ENCODE measurements at regions not wholly inside any gene's neighbourhood (a gene's known extent, or its start where the extent isn't known, plus 50 kb on each side); places are given as distances from the start of the nearest gene placed in this dataset.

DNA sequence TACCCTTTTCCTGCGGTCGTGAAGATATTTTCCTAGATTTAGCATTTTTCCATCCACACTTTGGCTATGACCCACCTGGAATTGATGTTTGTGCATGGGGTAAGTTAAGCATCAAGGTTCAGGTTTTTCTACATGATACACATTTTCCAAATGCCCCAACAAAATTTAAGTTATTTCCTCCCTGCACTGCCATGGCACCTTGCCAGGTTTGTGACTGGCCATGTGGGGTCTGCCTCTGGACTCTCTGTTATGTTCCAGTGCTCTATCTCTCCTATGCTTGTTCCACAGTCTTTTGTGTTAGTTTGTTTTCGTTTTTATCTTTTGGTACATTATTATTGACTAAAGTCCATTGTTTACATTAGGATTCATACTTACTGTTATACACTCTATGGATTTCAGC is 934.3 kb downstream of the TBC1D22A start:
- Histone ChIP-seq H3K36me3 (ENCODE audit: control insufficient read depth, insufficient read depth, low read length) (no peaks in the 10 kb centered on the region), H2BK120ac (ENCODE audit: low read depth, low read length) (no peak overlapping the region), H3K27me3 (ENCODE audit: control insufficient read depth, insufficient read depth, low read length) (no peaks in the 10 kb centered on the region), H3K18ac (ENCODE audit: low read depth, low read length) (no peak overlapping the region), H3K4ac (ENCODE audit: low read depth, low read length) (no peak overlapping the region), H3K4me2 (ENCODE audit: low read depth, low read length) (no peak overlapping the region), H3K9me1 (ENCODE audit: insufficient read depth, low read length) (no peaks in the 10 kb centered on the region), H3K4me3 (ENCODE audit: insufficient read depth, low read depth, low read length) (no peak overlapping the region), H4K5ac (ENCODE audit: low read depth, low read length) (no peak overlapping the region), H2AFZ (replicated peaks; ENCODE audit: low read length, poor library complexity) (no peak overlapping the region), H3K56ac (ENCODE audit: extremely low read depth, insufficient read depth, low read length) (no peak overlapping the region), H2BK20ac (ENCODE audit: low read depth, low read length) (no peak overlapping the region), H3K27ac (ENCODE audit: insufficient read depth, low read length) (no peak overlapping the region), H4K8ac (ENCODE audit: low read depth in 2 of 2, low read length in 2 of 2) (no peak overlapping the region), H2AK9ac (replicated peaks; ENCODE audit: low read depth, low read length, poor library complexity) (no peak overlapping the region), H3K79me1 (ENCODE audit: low read depth in 1 of 2, low read length in 2 of 2) (no peaks in the 10 kb centered on the region), H4K20me1 (ENCODE audit: insufficient read depth, low read length) (no peaks in the 10 kb centered on the region), H2BK5ac (ENCODE audit: low read depth, low read length, poor library complexity, severe bottlenecking) (no peak overlapping the region), H2AK5ac (ENCODE audit: low read depth, low read length) (no peak overlapping the region), H3K4me1 (ENCODE audit: control insufficient read depth, insufficient read depth, low read length) (no peaks in the 10 kb centered on the region), H3K9me3 (ENCODE audit: control insufficient read depth, insufficient read depth, low read length) (peaks cover 20% of the 10 kb centered on the region), H3K14ac (replicated peaks; ENCODE audit: low read depth, low read length) (no peak overlapping the region), H3K9ac (ENCODE audit: low read depth, low read length) (no peak overlapping the region), H3K23ac (ENCODE audit: low read depth, low read length) (no peak overlapping the region), H2BK15ac (ENCODE audit: low read depth, low read length) (no peak overlapping the region), H4K91ac (ENCODE audit: insufficient read depth, low read depth, low read length) (no peak overlapping the region)
- DNase-seq (no peak), ATAC-seq (ENCODE audit: low read depth) (no peak)
- ChIA-PET CTCF (no interaction called here), POLR2A (ENCODE audit: unreplicated experiment) (no interaction called here)
- intact Hi-C loops (cut with micrococcal nuclease) = no loop called here
- no TSS peak for BruUV-seq (replicated peaks)
- TF ChIP-seq POLR2A (IDR thresholded peaks at IDR 0.05; ENCODE audit: low read depth, low read length) = no peak
- no peak for TF ChIP-seq RFX5 (IDR thresholded peaks at IDR 0.05; ENCODE audit: low read depth, low read length)
- no peak for TF ChIP-seq RCOR1 (IDR thresholded peaks at IDR 0.05; ENCODE audit: insufficient replicate concordance, low read length)
- TF ChIP-seq SMC3 (IDR thresholded peaks at IDR 0.05; ENCODE audit: low read depth, low read length) = no peak
- TF ChIP-seq, protein P1, sequence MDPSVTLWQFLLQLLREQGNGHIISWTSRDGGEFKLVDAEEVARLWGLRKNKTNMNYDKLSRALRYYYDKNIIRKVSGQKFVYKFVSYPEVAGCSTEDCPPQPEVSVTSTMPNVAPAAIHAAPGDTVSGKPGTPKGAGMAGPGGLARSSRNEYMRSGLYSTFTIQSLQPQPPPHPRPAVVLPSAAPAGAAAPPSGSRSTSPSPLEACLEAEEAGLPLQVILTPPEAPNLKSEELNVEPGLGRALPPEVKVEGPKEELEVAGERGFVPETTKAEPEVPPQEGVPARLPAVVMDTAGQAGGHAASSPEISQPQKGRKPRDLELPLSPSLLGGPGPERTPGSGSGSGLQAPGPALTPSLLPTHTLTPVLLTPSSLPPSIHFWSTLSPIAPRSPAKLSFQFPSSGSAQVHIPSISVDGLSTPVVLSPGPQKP (IDR thresholded peaks at IDR 0.05; ENCODE audit: borderline replicate concordance, low read depth, low read length) = no peak
- no CpG with 5 or more reads among the region's 3 CpGs for WGBS, 2 experiments (ENCODE audit: extremely low coverage in 2 of 2, insufficient read length in 1 of 2)
- dilution Hi-C loops (cut with HindIII; ENCODE audit: low sequenced_read_pairs, unreplicated experiment) = no loop called here
- in situ Hi-C loops (cut with MboI; ENCODE audit: low sequenced_read_pairs) = no loop called here

All from IMR-90 (cell line).